ENCODE measurements at regions not wholly inside any gene's neighbourhood (a gene's known extent, or its start where the extent isn't known, plus 50 kb on each side); places are given as distances from the start of the nearest gene placed in this dataset.

DNA sequence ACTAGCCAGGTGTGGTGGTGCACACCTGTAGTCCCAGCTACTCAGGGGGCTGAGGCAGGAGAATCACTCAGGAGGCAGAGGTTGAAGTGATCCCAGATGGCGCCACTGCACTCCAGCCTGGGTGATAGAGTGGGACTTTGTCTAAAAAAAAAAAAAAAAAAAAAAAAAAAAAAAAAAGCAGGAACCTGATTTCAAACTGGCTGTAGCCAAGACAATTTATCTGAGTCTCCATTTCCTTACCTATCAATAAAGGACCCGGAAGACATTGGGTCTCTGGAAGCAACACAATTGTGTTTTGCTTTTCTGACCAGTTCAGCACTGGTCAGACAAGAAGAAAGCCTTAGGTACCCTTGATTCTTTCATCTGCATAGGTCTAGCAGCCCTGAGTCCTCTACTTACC lies 491.0 kb downstream of the TBC1D4 start:
- DNase-seq (no peak), ATAC-seq (ENCODE audit: insufficient read depth, low FRiP score) (no peak)
- WGBS, 2 donors = 85 to 91% methylated on average over 2 of the region's 2 CpGs
- H3K9me3 ChIP-seq (ENCODE audit: control insufficient read depth in 4 of 4, insufficient read depth in 3 of 4, low read length in 3 of 4) = no peaks in the 10 kb centered on the region
- no peaks in the 10 kb centered on the region for H3K36me3 ChIP-seq (ENCODE audit: control insufficient read depth in 4 of 4, insufficient read depth in 4 of 4, low read length in 4 of 4)
- H3K4me1 ChIP-seq (ENCODE audit: control insufficient read depth in 5 of 5, insufficient read depth in 5 of 5, low read length in 5 of 5) = no peaks in the 10 kb centered on the region
- TF ChIP-seq, protein P1, sequence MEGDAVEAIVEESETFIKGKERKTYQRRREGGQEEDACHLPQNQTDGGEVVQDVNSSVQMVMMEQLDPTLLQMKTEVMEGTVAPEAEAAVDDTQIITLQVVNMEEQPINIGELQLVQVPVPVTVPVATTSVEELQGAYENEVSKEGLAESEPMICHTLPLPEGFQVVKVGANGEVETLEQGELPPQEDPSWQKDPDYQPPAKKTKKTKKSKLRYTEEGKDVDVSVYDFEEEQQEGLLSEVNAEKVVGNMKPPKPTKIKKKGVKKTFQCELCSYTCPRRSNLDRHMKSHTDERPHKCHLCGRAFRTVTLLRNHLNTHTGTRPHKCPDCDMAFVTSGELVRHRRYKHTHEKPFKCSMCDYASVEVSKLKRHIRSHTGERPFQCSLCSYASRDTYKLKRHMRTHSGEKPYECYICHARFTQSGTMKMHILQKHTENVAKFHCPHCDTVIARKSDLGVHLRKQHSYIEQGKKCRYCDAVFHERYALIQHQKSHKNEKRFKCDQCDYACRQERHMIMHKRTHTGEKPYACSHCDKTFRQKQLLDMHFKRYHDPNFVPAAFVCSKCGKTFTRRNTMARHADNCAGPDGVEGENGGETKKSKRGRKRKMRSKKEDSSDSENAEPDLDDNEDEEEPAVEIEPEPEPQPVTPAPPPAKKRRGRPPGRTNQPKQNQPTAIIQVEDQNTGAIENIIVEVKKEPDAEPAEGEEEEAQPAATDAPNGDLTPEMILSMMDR (IDR thresholded peaks at IDR 0.05; ENCODE audit: control extremely low read depth, extremely low read depth) = no peak
- H3K4me3 ChIP-seq = no peak overlapping the region
- H3K27ac ChIP-seq (ENCODE audit: low read depth in 1 of 2, low read length in 1 of 2) = no peak overlapping the region
- H3K27me3 ChIP-seq (ENCODE audit: control insufficient read depth in 3 of 3, insufficient read depth in 3 of 3, low read length in 2 of 3) = no peaks in the 10 kb centered on the region
- H3K9ac ChIP-seq (ENCODE audit: insufficient read depth in 1 of 2, low read length in 2 of 2) = no peak overlapping the region

DNA sequence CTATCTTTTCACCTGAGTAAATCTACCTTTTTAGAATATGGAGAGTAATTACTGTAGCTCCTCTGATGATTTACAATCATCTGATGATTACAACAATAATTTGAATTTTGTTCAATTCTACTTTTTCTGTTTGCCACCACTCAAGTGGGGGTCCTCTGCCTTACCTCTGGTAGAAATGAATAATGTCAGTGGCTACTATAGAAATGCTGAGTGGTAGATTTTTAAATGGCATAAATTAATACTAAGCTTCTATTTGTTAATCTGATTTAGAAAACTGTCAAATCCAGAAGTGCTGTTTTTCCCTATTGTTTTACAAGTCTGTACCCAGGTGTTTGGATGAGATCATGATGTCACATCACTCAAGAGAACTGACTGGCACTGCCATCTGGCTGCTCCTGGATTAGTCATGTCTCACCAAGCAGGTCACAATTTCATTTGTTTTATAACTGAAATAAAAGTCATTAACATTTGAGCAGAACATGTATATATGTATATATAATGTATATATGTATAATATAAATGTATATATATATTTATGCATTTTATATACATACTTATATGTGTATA lies 494.8 kb downstream of the TBC1D4 start:
- Histone ChIP-seq H3K4me1 (ENCODE audit: control insufficient read depth in 5 of 5, insufficient read depth in 5 of 5, low read length in 5 of 5) (no peaks in the 10 kb centered on the region), H3K27me3 (ENCODE audit: control insufficient read depth in 3 of 3, insufficient read depth in 3 of 3, low read length in 2 of 3) (no peaks in the 10 kb centered on the region), H3K4me3 (no peak overlapping the region), H3K27ac (ENCODE audit: low read depth in 1 of 2, low read length in 1 of 2) (no peak overlapping the region), H3K36me3 (ENCODE audit: control insufficient read depth in 4 of 4, insufficient read depth in 4 of 4, low read length in 4 of 4) (no peaks in the 10 kb centered on the region), H3K9ac (ENCODE audit: insufficient read depth in 1 of 2, low read length in 2 of 2) (no peak overlapping the region), H3K9me3 (ENCODE audit: control insufficient read depth in 4 of 4, insufficient read depth in 3 of 4, low read length in 3 of 4) (no peaks in the 10 kb centered on the region)
- no peak for ATAC-seq (ENCODE audit: insufficient read depth, low FRiP score)
- TF ChIP-seq, protein P1 (IDR thresholded peaks at IDR 0.05; ENCODE audit: control extremely low read depth, extremely low read depth) = no peak
- DNase-seq = no peak

DNA sequence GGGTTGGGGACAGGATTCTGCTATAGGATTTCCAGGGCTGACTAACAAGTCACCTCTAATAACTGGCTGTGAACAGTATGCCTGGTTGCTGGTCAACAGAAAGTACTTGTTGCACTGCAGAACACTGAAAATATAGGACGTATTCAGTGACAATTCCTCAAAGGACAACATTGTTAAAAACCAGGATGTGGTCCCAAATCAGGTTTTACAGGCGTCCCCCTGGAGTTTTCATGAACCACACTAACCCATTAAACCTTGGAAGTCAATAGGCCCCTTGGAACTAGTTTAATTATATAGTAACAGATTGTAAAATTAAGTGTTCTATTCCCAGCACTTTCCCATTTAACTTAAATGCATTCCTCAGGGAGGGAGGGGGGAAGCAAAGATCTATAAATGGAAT lies 495.4 kb downstream of the TBC1D4 start:
- ATAC-seq (ENCODE audit: insufficient read depth, low FRiP score) (no peak), DNase-seq (no peak)
- WGBS, 2 donors = 61 to 70% methylated on average over 2 of the region's 2 CpGs
- TF ChIP-seq, protein P1 (IDR thresholded peaks at IDR 0.05; ENCODE audit: control extremely low read depth, extremely low read depth) = no peak
- no peak overlapping the region for H3K27ac ChIP-seq (ENCODE audit: low read depth in 1 of 2, low read length in 1 of 2)
- H3K9me3 ChIP-seq (ENCODE audit: control insufficient read depth in 4 of 4, insufficient read depth in 3 of 4, low read length in 3 of 4) = no peaks in the 10 kb centered on the region
- no peak overlapping the region for H3K4me3 ChIP-seq
- no peak overlapping the region for H3K9ac ChIP-seq (ENCODE audit: insufficient read depth in 1 of 2, low read length in 2 of 2)
- no peaks in the 10 kb centered on the region for H3K36me3 ChIP-seq (ENCODE audit: control insufficient read depth in 4 of 4, insufficient read depth in 4 of 4, low read length in 4 of 4)
- H3K27me3 ChIP-seq (ENCODE audit: control insufficient read depth in 3 of 3, insufficient read depth in 3 of 3, low read length in 2 of 3) = no peaks in the 10 kb centered on the region
- H3K4me1 ChIP-seq (ENCODE audit: control insufficient read depth in 5 of 5, insufficient read depth in 5 of 5, low read length in 5 of 5) = no peaks in the 10 kb centered on the region

DNA sequence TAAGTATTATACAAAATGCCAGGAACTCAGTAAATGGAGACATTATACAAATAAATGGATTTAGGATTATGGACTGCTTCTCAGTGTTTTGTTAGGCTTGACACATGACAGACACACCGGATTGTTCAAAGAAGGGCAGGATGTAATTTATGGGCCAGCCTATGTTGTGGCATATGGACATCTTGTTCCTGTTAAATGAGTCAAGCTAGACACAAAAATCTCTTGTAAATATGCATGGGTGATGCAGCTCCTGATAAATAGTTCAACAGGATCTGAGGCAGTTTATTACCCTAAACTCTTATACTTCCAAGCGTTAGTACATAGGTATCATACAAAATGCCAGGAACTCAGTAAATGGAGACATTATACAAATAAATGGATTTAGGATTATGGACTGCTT lies 502.3 kb downstream of the TBC1D4 start:
- Histone ChIP-seq H3K9ac (ENCODE audit: insufficient read depth in 1 of 2, low read length in 2 of 2) (no peak overlapping the region), H3K27me3 (ENCODE audit: control insufficient read depth in 3 of 3, insufficient read depth in 3 of 3, low read length in 2 of 3) (no peaks in the 10 kb centered on the region), H3K27ac (ENCODE audit: low read depth in 1 of 2, low read length in 1 of 2) (no peak overlapping the region), H3K36me3 (ENCODE audit: control insufficient read depth in 4 of 4, insufficient read depth in 4 of 4, low read length in 4 of 4) (no peaks in the 10 kb centered on the region), H3K4me1 (ENCODE audit: control insufficient read depth in 5 of 5, insufficient read depth in 5 of 5, low read length in 5 of 5) (no peaks in the 10 kb centered on the region), H3K9me3 (ENCODE audit: control insufficient read depth in 4 of 4, insufficient read depth in 3 of 4, low read length in 3 of 4) (peaks cover 0 to 1% (median 0%) of the 10 kb centered on the region in 4 donors), H3K4me3 (no peak overlapping the region)
- 59 to 70% methylated on average over 2 of the region's 2 CpGs for WGBS, 2 donors
- ATAC-seq (ENCODE audit: insufficient read depth, low FRiP score) (no peak), DNase-seq (no peak)
- TF ChIP-seq, protein P1 (IDR thresholded peaks at IDR 0.05; ENCODE audit: control extremely low read depth, extremely low read depth) = no peak
